Thyroid gland (tissue), 4 donors: ENCODE measurements at regions not wholly inside any gene's neighbourhood (a gene's known extent, or its start where the extent isn't known, plus 50 kb on each side); places are given as distances from the start of the nearest gene placed in this dataset.

ENCODE experiments used
- POLR2A ChIP-seq, 2 donors: fragments of 450-650 bp; IDR thresholded peaks; one replicate each; pipeline ENCODE4 v1.6.1; 2017; ENCODE audit warnings: antibody characterized with exemption in 2 of 2, mild to moderate bottlenecking in 2 of 2, moderate library complexity in 1 of 2
- TF ChIP-seq, protein P1 (sequence below), 6 experiments: fragments of 200-600 bp in 3 of 6; fragments of 450-650 bp in 3 of 6; sonication (generic) in 3 of 6; IDR thresholded peaks; one replicate each; pipeline ENCODE4 v1.5.1; 2016 to 2019; ENCODE audit warnings: antibody characterized with exemption in 6 of 6, mild to moderate bottlenecking in 2 of 6, inconsistent platforms in 1 of 6, moderate library complexity in 1 of 6

DNA sequence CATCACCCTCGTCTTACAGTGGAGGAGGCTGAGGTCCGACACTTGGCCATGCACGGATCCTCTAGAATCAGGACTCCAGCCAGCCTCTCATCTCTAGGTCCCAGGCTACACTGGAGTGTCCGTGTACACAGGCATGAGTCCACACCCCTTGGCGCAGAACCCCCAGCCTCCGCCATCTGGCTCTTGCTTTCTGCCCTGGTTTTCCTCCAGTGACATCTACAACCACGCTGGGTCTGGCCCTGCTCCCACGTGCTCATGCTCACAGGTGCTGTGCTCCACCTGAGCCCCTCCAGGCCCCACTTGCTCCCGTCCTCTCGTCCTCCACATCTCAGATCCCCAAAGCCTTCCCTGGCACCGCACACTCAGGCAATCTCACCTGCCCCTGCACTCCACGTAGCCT, 260.8 kb downstream of the ENGASE start:
- TF ChIP-seq, protein P1, sequence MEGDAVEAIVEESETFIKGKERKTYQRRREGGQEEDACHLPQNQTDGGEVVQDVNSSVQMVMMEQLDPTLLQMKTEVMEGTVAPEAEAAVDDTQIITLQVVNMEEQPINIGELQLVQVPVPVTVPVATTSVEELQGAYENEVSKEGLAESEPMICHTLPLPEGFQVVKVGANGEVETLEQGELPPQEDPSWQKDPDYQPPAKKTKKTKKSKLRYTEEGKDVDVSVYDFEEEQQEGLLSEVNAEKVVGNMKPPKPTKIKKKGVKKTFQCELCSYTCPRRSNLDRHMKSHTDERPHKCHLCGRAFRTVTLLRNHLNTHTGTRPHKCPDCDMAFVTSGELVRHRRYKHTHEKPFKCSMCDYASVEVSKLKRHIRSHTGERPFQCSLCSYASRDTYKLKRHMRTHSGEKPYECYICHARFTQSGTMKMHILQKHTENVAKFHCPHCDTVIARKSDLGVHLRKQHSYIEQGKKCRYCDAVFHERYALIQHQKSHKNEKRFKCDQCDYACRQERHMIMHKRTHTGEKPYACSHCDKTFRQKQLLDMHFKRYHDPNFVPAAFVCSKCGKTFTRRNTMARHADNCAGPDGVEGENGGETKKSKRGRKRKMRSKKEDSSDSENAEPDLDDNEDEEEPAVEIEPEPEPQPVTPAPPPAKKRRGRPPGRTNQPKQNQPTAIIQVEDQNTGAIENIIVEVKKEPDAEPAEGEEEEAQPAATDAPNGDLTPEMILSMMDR (IDR thresholded peaks at IDR 0.05), result no peak
- TF ChIP-seq POLR2A (IDR thresholded peaks at IDR 0.05), result no peak
